ENCODE measurements at regions not wholly inside any gene's neighbourhood (a gene's known extent, or its start where the extent isn't known, plus 50 kb on each side); places are given as distances from the start of the nearest gene placed in this dataset.
"Not testable (repeated sequence)": the region's sequence is repeated elsewhere in the genome, so short reads cannot be mapped to it uniquely, and the experiment has no call there.

DNA sequence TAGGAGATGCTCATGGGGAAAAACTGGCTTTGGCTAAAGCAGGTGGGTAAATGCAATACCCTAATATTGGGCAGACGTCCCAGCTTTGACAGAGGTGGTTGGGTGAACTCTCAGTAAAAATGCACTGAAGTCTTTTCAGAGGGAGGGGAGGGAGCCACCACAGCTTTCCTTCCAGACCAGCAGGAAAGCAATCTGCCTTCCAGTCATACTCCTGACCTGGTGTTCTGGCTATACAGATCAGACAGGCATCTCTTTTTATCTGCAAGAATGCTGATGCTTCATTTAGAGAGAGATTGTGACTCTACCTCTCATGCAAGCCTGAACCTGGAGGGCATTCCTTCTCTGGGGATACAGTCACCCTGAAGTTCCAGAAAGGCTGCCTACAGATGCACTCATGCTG, 52.6 kb upstream of the ICA1 start:
- DNase-seq (ENCODE audit: low read depth), result no peak

GRCh38 chr7:8319115-8319514, 57.1 kb upstream of the ICA1 start:
- no peak for DNase-seq (ENCODE audit: low read depth)

- no peak for DNase-seq (ENCODE audit: low read depth)
These were observed 58.2 kb upstream of the ICA1 start for GRCh38 chr7:8320174-8320573.

DNA sequence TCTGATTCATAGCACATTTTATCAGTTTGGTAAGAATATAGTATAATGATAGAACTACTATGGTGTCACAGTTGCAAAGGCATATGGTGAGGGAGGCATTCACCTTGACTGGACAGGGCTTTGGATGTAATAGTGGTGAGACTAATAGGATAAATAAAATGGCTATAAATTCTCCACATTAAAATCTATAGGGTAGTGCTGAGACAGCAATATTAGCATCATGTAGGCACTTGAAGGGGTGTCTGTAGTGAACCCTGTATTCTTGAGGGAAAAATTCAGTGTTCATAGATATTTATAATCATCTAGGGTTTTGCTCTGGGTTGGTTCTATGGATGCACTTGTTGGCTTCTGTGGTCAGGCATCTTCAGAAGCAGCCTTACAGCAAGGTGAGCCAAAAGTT, 59.3 kb upstream of the ICA1 start:
- DNase-seq (ENCODE audit: low read depth), result no peak

DNA sequence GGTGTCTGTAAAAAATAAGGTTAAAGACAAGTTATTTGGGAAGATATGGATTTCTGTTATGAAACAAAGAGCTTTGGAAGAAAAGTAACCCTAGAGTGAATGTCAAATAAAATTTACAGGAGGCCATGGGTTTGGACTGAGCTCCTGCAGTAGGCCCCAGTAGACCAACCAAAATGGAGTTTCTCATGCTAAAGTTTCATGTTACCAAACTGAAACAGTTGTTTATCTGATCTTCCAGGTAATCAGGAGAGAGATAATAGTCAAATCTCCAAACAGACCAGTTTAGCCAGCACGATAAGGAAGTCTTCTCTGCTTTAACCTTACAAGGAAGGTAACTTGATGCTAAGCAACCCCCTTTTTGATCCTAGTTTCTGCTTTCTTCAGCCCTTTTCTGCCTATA, 60.7 kb upstream of the ICA1 start:
- no peak for DNase-seq (ENCODE audit: low read depth)

- no peak for DNase-seq (ENCODE audit: low read depth)
These were observed 63.1 kb upstream of the ICA1 start for GRCh38 chr7:8325067-8325466.

DNA sequence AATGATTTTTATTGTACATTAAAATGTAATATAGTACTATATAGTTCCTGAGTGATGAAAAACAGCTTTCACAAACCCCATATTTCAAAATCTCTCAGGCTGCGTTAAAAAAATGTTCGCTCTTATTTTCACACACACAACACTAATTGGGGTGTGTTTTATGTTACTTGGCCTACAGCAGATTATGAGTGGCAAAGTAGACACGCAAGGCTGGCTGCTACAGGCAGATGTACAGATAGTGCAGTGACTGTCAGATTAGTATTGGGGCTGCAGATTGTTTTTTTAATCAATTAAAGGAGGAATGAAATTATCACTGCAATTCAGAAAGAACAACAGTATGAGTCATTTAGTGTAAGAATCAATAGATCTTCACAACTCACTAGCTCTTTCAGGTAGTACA, 65.2 kb upstream of the ICA1 start:
- no peak for DNase-seq (ENCODE audit: low read depth)

DNA sequence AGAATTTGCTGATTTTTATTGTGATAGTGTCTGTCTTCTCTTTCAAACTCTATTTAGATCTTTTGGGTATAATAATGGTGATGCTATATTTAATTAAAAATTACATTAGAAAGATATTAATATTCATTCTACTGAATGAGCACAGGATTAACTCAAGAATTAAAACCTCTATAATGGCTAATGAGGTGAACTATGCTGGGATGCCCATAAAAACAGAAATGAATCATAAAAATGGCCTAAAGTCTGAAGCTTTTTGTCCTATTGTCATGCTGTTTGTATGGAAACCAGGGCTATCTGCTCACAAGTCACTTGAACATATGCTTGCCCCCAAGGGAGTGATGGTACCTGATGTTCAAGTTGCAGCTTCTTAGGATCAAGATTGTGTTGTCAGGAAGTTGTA, 76.2 kb upstream of the ICA1 start:
- no peak for DNase-seq (ENCODE audit: low read depth)

GRCh38 chr7:8343556-8343955, 81.6 kb upstream of the ICA1 start:
- DNase-seq (ENCODE audit: low read depth), result no peak

DNA sequence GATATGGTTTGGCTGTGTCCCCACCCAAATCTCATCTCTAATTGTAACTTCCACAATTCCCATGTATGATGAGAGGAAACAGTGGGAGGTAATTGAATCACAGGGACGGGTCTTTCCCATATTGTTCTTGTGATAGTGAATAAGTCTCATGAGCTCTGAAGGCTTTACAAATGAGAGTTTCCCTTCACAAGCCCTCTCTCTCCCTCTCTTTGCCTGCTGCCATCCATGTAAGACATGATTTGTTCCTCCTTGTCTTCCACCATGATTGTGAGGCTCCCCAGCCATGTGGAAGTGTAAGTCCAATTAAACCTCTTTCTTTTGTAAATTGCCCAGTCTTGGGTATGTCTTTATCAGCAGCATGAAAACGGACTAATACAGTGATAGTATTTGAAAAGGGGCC, 85.4 kb upstream of the ICA1 start:
- not testable (repeated sequence) for DNase-seq (ENCODE audit: low read depth)

DNA sequence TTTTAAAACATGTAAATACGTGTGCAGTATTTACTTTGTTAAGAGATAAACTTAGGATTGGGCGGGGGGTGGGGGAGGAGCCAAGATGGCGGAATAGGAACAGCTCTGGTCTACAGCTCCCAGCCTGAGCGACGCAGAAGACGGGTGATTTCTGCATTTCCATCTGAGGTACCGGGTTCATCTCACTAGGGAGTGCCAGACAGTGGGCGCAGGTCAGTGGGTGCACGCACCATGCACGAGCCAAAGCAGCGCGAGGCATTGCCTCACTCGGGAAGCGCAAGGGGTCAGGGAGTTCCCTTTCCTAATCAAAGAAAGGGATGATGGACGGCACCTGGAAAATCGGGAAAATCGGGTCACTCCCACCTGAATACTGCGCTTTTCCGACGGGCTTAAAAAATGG, 81.8 kb upstream of the NXPH1 start:
- not testable (repeated sequence) for DNase-seq (ENCODE audit: low read depth)

DNA sequence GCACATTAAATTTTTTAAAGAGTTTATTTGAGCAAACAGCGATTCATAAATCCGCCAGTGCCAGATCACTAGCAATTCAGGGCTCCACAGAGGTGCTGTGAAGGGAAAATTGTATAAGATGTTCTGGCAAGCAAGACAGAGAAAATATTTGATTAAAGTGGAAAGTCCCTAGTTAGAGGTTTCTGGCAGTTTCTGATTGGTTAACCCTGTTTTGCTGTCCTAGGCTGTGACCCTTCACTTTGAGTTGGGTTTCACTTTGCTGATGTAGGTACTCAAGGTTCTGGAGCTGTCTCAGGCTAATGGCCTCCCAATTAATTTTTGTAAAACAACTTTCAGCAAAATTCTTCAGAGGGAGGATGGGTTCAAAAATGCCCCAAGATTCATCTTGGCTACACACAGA, 79.4 kb upstream of the NXPH1 start:
- no peak for DNase-seq (ENCODE audit: low read depth)

GRCh38 chr7:8354503-8354902, 78.9 kb upstream of the NXPH1 start:
- DNase-seq (ENCODE audit: low read depth), result no peak

- DNase-seq (ENCODE audit: low read depth), result no peak
These were observed 77.3 kb upstream of the NXPH1 start for GRCh38 chr7:8356071-8356470.

GRCh38 chr7:8357536-8357935, 75.9 kb upstream of the NXPH1 start:
- DNase-seq (ENCODE audit: low read depth), result no peak

GRCh38 chr7:8360564-8361153, 72.8 kb upstream of the NXPH1 start:
- no peak for DNase-seq (ENCODE audit: low read depth)

- DNase-seq (ENCODE audit: low read depth), result no peak
These were observed 70.6 kb upstream of the NXPH1 start for GRCh38 chr7:8362723-8363369.

DNA sequence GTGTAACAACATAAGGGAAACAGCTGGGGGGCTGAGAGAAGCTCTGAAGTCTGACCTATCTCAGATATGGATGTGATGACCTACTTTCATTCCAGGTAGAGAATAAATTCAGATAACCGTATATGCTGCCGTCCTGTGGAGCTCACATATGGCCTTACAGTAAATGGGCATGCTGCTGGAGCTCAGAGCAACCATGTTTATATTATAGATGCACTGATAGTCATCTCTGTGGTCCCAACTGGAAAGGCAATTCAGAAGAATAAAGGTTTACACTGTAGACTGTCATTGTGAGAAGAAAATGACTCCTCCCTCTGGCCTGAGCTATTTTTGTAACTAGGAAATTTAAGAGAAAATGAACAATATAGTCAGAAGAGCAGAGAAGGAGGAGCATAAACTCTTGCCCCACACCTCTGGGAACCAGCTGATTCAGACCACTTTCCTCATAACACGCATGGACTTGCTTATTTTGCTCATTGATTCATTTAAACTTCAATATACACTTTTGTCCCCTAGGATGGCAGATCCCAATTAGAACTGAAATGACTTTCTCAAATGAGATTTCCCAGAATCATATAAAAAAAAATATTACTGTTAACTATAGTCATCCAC, 69.9 kb upstream of the NXPH1 start:
- DNase-seq (ENCODE audit: low read depth), result no peak

- peak; percentile 13 for DNase-seq (ENCODE audit: low read depth)
These were observed 67.8 kb upstream of the NXPH1 start for GRCh38 chr7:8365499-8366110.

DNA sequence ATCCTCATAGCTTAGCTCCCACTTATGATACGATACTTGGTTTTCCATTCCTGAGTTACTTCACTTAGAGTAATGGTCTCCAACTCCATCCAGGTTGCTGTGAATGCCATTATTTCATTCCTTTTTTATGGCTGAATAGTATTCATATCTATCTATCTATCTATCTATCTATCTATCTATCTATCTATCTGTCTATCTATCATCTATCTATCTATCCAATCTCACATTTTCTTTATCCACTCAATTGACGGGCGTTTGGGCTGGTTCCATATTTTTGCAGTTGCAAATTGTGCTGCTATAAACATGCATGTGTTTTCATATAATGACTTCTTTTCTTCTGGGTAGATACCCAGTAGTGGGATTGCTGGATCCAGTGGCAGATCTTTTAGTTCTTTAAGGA, 65.4 kb upstream of the NXPH1 start:
- DNase-seq (ENCODE audit: low read depth), result not testable (repeated sequence)

- no peak for DNase-seq (ENCODE audit: low read depth)
These were observed 61.7 kb upstream of the NXPH1 start for GRCh38 chr7:8371742-8372141.

- DNase-seq (ENCODE audit: low read depth), result no peak
These were observed 59.6 kb upstream of the NXPH1 start for GRCh38 chr7:8373851-8374250.

- no peak for DNase-seq (ENCODE audit: low read depth)
These were observed 54.9 kb upstream of the NXPH1 start for GRCh38 chr7:8378349-8379019.
